CD14-positive monocyte (primary cell): ENCODE measurements at regions not wholly inside any gene's neighbourhood (a gene's known extent, or its start where the extent isn't known, plus 50 kb on each side); places are given as distances from the start of the nearest gene placed in this dataset.

Source experiments
- DNase-seq, 3 donors: peaks; one replicate each; pipeline ENCODE4 v3.0.0-alpha.2; 2011 to 2022
- H2AFZ ChIP-seq: 2 replicates; pipeline ENCODE4 v1.6.0; 2012; ENCODE audit warnings: mild to moderate bottlenecking, low read depth, low read length, inconsistent platforms; ENCODE audit not compliant: insufficient read depth, poor library complexity, severe bottlenecking
- H3K27ac ChIP-seq, 2 donors: 1 replicate in 1 of 2; 2 replicates in 1 of 2; pipeline ENCODE4 v1.5.1; 2012 to 2013; ENCODE audit warnings: low read length in 2 of 2, control low read depth in 1 of 2, inconsistent platforms in 1 of 2, low read depth in 1 of 2, mild to moderate bottlenecking in 1 of 2
- H3K27me3 ChIP-seq, 2 donors: one replicate each; pipeline versions ENCODE4 v1.6.0 to v1.6.1; 2011 to 2013; ENCODE audit warnings: low read length in 2 of 2; ENCODE audit not compliant: control insufficient read depth in 2 of 2, insufficient read depth in 2 of 2
- H3K36me3 ChIP-seq, 2 donors: replicated peaks in 1 of 2; 1 replicate in 1 of 2; 2 replicates in 1 of 2; pipeline versions ENCODE4 v1.5.1 to v1.6.1; 2012 to 2013; ENCODE audit warnings: low read length in 2 of 2, control low read depth in 1 of 2, inconsistent platforms in 1 of 2, mild to moderate bottlenecking in 1 of 2; ENCODE audit not compliant: insufficient read depth in 2 of 2, control insufficient read depth in 1 of 2
- H3K4me1 ChIP-seq, 2 donors: 1 replicate in 1 of 2; 2 replicates in 1 of 2; pipeline versions ENCODE4 v1.5.1 to v1.6.1; 2012 to 2013; ENCODE audit warnings: low read length in 2 of 2, control low read depth in 1 of 2, inconsistent platforms in 1 of 2, mild to moderate bottlenecking in 1 of 2, moderate library complexity in 1 of 2; ENCODE audit not compliant: insufficient read depth in 2 of 2, control insufficient read depth in 1 of 2
- H3K4me2 ChIP-seq: replicated peaks from 2 replicates; pipeline ENCODE3; 2012; ENCODE audit warnings: low read length, moderate library complexity, mild to moderate bottlenecking; ENCODE audit not compliant: poor library complexity, severe bottlenecking; ENCODE audit errors: extremely low read depth
- H3K4me3 ChIP-seq, 3 experiments: fragments of 200-600 bp in 1 of 3; sonication (generic) in 1 of 3; replicated peaks in 1 of 3; 1 replicate in 2 of 3; 2 replicates in 1 of 3; pipeline ENCODE4 v1.5.1; 2011 to 2013; ENCODE audit warnings: low read length in 3 of 3, mild to moderate bottlenecking in 3 of 3, control low read depth in 2 of 3, low read depth in 2 of 3, inconsistent platforms in 1 of 3, moderate library complexity in 1 of 3
- H3K79me2 ChIP-seq: 2 replicates; pipeline ENCODE4 v1.6.0; 2012; ENCODE audit warnings: mild to moderate bottlenecking, control low read depth, inconsistent platforms, low read length, moderate library complexity; ENCODE audit not compliant: insufficient read depth
- H3K9ac ChIP-seq: 2 replicates; pipeline ENCODE4 v1.6.0; 2017; ENCODE audit warnings: low read length, mild to moderate bottlenecking; ENCODE audit not compliant: insufficient read depth, poor library complexity, severe bottlenecking
- H3K9me3 ChIP-seq, 2 donors: replicated peaks in 1 of 2; 1 replicate in 1 of 2; 2 replicates in 1 of 2; pipeline versions ENCODE4 v1.5.1 to v1.6.1; 2012 to 2013; ENCODE audit warnings: low read length in 2 of 2, control low read depth in 1 of 2; ENCODE audit not compliant: control insufficient read depth in 1 of 2, insufficient read depth in 1 of 2
- H4K20me1 ChIP-seq: 2 replicates; pipeline ENCODE4 v1.6.0; 2012; ENCODE audit warnings: mild to moderate bottlenecking, low read length, control low read depth, moderate library complexity; ENCODE audit not compliant: insufficient read depth
- H3K27ac Mint-ChIP-seq, 7 donors: one replicate each; pipeline ENCODE4 v1.8.0; 2020; ENCODE audit warnings: mild to moderate bottlenecking in 7 of 7, mixed read lengths in 7 of 7, moderate library complexity in 6 of 7, inconsistent platforms in 2 of 7
- H3K27me3 Mint-ChIP-seq, 3 donors: one replicate each; pipeline ENCODE4 v1.8.0; 2021 to 2022; ENCODE audit warnings: low read depth in 3 of 3, mild to moderate bottlenecking in 3 of 3, mixed read lengths in 3 of 3, moderate library complexity in 3 of 3, inconsistent platforms in 1 of 3
- H3K36me3 Mint-ChIP-seq, 2 donors: one replicate each; pipeline ENCODE4 v1.8.0; 2020; ENCODE audit warnings: mixed read lengths in 2 of 2, inconsistent platforms in 1 of 2, mild to moderate bottlenecking in 1 of 2
- H3K4me1 Mint-ChIP-seq: one replicate; pipeline ENCODE4 v1.8.0; 2020; ENCODE audit warnings: mild to moderate bottlenecking, mixed read lengths
- H3K4me3 Mint-ChIP-seq, 2 donors: one replicate each; pipeline ENCODE4 v1.8.0; 2020; ENCODE audit warnings: mild to moderate bottlenecking in 2 of 2, mixed read lengths in 2 of 2, moderate library complexity in 1 of 2
- H3K9me3 Mint-ChIP-seq, 7 donors: one replicate each; pipeline ENCODE4 v1.8.0; 2020 to 2022; ENCODE audit warnings: mixed read lengths in 7 of 7, mild to moderate bottlenecking in 6 of 7, moderate library complexity in 6 of 7, inconsistent platforms in 2 of 7
- CTCF ChIP-seq: fragments of 200-600 bp; IDR thresholded peaks from one replicate; pipeline ENCODE4 v1.8.0; 2022; ENCODE audit warnings: antibody characterized with exemption, mild to moderate bottlenecking
- WGBS: methylation state at CpG from one replicate; pipeline ENCODE4 v1.1.5; 2013; ENCODE audit warnings: missing lambda C conversion rate; ENCODE audit not compliant: insufficient coverage; 5-methylcytosine and 5-hydroxymethylcytosine counted together
- intact Hi-C, 2 donors: fragments of 100-400 bp; cut with micrococcal nuclease; formaldehyde crosslinking; loops; one replicate each; pipeline versions ENCODE4 v1.15.0 to v1.15.1; 2023

- no peak overlapping the region for H3K27ac Mint-ChIP-seq
- intact Hi-C loops = no loop called here
- H3K36me3 Mint-ChIP-seq = no peaks in the 10 kb centered on the region
These were observed 294.4 kb upstream of the N4BP1 start for GRCh38 chr16:48904333-48904732.

GRCh38 chr16:48903039-48903438, 293.1 kb upstream of the N4BP1 start:
- 25% methylated on average over 3 of the region's 7 CpGs for WGBS
- H3K79me2 ChIP-seq = no peaks in the 10 kb centered on the region
- H3K4me2 ChIP-seq = no peak overlapping the region

More at GRCh38 chr16:48904333-48904732, 294.4 kb upstream of the N4BP1 start:
- Histone ChIP-seq H3K4me2 (no peak overlapping the region), H3K27ac (no peak overlapping the region), H3K79me2 (no peaks in the 10 kb centered on the region), H3K4me1 (no peaks in the 10 kb centered on the region), H3K27me3 (no peaks in the 10 kb centered on the region), H3K9ac (no peak overlapping the region), H4K20me1 (no peaks in the 10 kb centered on the region), H3K36me3 (no peaks in the 10 kb centered on the region), H3K4me3 (no peak overlapping the region), H3K9me3 (no peaks in the 10 kb centered on the region), H2AFZ (no peak overlapping the region)
- WGBS = 74% methylated on average over 4 of the region's 5 CpGs
- Mint-ChIP-seq H3K27me3 (peaks cover 0 to 5% (median 3%) of the 10 kb centered on the region in 3 donors), H3K9me3 (no peaks in the 10 kb centered on the region), H3K4me1 (no peaks in the 10 kb centered on the region), H3K4me3 (no peak overlapping the region)
- TF ChIP-seq CTCF = no peak
- DNase-seq = no peak

More at GRCh38 chr16:48903039-48903438, 293.1 kb upstream of the N4BP1 start:
- no peak overlapping the region for H3K9ac ChIP-seq
- intact Hi-C loops = no loop called here
- TF ChIP-seq CTCF = no peak
- Mint-ChIP-seq H3K27ac (no peak overlapping the region), H3K27me3 (peaks cover 2 to 5% (median 3%) of the 10 kb centered on the region in 3 donors), H3K4me1 (no peaks in the 10 kb centered on the region), H3K4me3 (no peak overlapping the region), H3K9me3 (no peaks in the 10 kb centered on the region), H3K36me3 (no peaks in the 10 kb centered on the region)
- no peaks in the 10 kb centered on the region for H3K4me1 ChIP-seq
- no peaks in the 10 kb centered on the region for H3K9me3 ChIP-seq
- no peaks in the 10 kb centered on the region for H3K36me3 ChIP-seq
- DNase-seq = no peak
- H2AFZ ChIP-seq = no peak overlapping the region
- no peaks in the 10 kb centered on the region for H3K27me3 ChIP-seq
- H3K27ac ChIP-seq = no peak overlapping the region
- no peaks in the 10 kb centered on the region for H4K20me1 ChIP-seq
- no peak overlapping the region for H3K4me3 ChIP-seq
